ENCODE measurements at regions not wholly inside any gene's neighbourhood (a gene's known extent, or its start where the extent isn't known, plus 50 kb on each side); places are given as distances from the start of the nearest gene placed in this dataset.

DNA sequence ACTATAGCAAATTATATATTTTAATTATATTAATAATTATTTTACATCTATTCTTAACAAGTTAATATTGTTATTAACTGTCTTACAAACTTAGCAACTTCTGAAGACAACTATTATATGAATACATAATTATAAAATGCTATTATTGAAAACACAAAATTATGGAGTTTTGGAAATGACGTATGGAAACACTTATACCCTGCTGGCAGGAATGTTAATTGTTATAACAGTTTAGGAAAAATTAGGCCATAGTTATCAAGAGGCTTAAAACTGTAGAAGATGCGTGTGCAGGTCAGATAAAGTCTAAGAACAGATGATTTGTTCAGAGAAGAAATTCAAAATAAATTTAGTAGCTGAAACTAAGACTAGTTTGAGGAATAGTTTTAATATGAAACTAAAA is 211.7 kb downstream of the FAT4 start:
- DNase-seq (ENCODE audit: low read depth), result no peak
- TF ChIP-seq, protein P1, sequence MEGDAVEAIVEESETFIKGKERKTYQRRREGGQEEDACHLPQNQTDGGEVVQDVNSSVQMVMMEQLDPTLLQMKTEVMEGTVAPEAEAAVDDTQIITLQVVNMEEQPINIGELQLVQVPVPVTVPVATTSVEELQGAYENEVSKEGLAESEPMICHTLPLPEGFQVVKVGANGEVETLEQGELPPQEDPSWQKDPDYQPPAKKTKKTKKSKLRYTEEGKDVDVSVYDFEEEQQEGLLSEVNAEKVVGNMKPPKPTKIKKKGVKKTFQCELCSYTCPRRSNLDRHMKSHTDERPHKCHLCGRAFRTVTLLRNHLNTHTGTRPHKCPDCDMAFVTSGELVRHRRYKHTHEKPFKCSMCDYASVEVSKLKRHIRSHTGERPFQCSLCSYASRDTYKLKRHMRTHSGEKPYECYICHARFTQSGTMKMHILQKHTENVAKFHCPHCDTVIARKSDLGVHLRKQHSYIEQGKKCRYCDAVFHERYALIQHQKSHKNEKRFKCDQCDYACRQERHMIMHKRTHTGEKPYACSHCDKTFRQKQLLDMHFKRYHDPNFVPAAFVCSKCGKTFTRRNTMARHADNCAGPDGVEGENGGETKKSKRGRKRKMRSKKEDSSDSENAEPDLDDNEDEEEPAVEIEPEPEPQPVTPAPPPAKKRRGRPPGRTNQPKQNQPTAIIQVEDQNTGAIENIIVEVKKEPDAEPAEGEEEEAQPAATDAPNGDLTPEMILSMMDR (IDR thresholded peaks at IDR 0.05; ENCODE audit: insufficient read depth, low read depth, low read length), result peak; percentile 25
- H3K4me3 ChIP-seq (ENCODE audit: low read depth, low read length), result no peak overlapping the region

DNA sequence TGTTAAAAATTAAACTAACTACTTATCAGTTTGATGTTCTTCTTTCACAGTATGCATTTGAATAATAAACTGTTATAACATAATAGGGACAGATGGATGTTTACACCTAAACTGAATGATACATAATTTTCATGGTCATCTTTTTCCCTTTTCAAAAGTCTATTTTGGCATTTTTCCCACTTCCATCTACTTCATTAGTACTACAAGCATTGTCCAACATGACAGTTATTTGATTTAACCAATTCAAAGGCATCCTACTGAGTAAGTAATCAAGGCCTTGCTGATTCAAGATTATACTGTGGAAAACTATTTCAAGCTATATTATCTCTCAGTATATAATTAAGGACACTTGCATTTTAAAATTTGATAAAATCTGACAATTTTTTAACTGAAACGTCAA is 212.9 kb downstream of the FAT4 start:
- no peak for DNase-seq (ENCODE audit: low read depth)
- TF ChIP-seq, protein P1 (IDR thresholded peaks at IDR 0.05; ENCODE audit: insufficient read depth, low read depth, low read length), result no peak
- no peak overlapping the region for H3K4me3 ChIP-seq (ENCODE audit: low read depth, low read length)

DNA sequence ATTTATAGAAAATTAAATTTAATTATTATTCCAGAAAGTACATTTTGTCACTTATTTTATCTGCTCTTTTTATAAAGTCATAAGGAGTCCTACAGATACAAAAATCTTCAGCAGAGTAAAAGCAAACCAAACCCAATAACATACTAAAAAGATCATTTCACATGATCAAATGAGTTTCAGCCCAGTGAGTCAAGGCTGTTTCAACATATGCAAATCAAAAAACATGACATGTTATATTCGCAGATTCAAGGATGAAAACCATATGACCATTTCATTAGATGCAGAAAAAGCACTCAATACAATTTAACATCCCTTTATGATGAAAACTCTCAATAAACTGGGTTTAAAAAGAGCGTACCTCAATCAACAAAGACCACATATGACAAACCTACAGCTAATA is 214.3 kb downstream of the FAT4 start:
- TF ChIP-seq, protein P1 (IDR thresholded peaks at IDR 0.05; ENCODE audit: insufficient read depth, low read depth, low read length), result no peak
- no peak overlapping the region for H3K4me3 ChIP-seq (ENCODE audit: low read depth, low read length)
- DNase-seq (ENCODE audit: low read depth), result no peak

DNA sequence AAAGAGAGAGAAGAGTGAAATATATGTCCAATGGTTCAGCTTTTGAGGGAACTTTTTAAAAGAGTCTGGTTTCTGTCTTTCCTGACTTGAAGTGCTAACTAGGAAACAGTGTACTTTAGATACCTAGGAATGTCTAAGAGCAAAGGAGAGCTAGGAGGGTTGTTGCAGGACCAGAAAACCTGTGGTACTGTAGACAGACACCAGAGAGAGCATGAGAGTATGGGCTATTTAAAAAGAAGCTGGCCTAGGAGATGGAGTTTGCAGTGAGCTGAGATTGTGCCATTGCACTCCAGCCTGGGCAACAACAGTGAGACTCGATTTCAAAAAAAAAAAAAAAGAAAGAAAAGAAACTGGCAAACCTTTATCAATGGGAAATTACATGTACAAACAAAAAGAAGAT is 223.9 kb downstream of the FAT4 start:
- DNase-seq (ENCODE audit: low read depth), result no peak
- H3K4me3 ChIP-seq (ENCODE audit: low read depth, low read length), result no peak overlapping the region
- TF ChIP-seq, protein P1 (IDR thresholded peaks at IDR 0.05; ENCODE audit: insufficient read depth, low read depth, low read length), result no peak

DNA sequence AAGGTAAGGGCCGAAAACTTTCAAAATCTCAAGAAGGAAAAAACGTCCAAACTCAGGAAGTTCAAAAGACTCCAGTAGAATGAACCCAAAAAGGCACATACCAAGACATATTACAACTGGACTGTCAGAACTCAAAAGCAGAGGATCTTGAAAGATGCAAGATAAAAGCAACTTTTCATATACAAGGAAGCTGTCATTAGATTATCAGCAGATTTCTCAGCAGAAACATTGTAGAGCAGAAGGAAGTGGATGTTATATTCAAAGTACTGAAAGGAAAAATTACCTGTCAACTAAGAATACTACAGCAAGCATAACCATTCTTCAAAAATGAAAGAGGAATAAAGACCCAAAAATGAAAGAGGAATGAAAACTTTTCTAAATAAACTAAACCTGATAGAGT is 224.9 kb downstream of the FAT4 start:
- DNase-seq (ENCODE audit: low read depth), result no peak
- no peak overlapping the region for H3K4me3 ChIP-seq (ENCODE audit: low read depth, low read length)
- TF ChIP-seq, protein P1 (IDR thresholded peaks at IDR 0.05; ENCODE audit: insufficient read depth, low read depth, low read length), result no peak

DNA sequence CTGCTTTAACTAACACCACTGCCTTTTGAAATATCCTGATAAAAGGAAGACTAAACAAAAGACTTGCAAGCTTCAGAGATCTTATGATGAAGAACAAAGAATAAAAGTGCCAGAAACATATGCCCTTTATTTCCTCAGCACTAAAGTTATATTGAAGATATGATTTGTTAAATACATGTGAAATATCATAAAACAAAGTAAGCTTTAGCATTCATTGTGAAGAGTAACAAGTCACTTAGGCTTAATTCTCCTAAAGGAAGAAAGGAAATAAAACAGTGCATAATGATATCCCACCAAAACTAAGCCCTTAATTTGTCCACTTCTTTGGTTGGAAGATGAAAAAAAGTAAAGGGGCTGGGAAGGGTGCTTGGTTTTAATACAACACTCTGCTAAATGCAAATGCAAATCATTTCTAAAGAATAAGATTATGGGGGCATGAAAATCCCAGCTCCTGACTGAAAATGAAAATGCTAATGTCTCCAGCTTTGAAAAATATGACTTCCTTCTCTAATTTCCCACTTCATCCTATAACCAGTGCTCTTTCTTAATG is 227.2 kb downstream of the FAT4 start:
- H3K4me3 ChIP-seq (ENCODE audit: low read depth, low read length), result no peak overlapping the region
- TF ChIP-seq, protein P1 (IDR thresholded peaks at IDR 0.05; ENCODE audit: insufficient read depth, low read depth, low read length), result no peak
- no peak for DNase-seq (ENCODE audit: low read depth)

DNA sequence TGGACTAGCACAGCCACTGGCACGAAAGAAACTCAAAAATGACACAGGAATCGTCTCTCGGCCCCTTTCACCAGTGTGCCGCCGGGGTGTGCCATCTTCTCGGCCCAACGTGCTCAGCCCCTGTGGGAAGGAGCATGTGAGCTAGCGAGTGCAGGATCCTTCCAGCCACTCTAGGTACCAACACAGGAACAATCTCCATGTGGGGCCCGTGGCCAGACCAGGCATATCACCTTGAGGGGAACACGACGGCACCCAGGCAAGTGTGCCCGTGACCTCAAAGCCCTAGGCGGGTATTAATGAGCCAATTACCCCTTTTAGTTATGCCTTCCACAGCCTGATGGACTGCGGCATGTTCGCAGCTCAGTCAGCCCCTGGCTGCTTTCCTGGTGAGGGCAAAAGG is 231.5 kb downstream of the FAT4 start:
- no peak overlapping the region for H3K4me3 ChIP-seq (ENCODE audit: low read depth, low read length)
- DNase-seq (ENCODE audit: low read depth), result no peak
- TF ChIP-seq, protein P1 (IDR thresholded peaks at IDR 0.05; ENCODE audit: insufficient read depth, low read depth, low read length), result no peak

All from fibroblast of villous mesenchyme (primary cell).